AG10803 (cell line): ENCODE measurements at regions not wholly inside any gene's neighbourhood (a gene's known extent, or its start where the extent isn't known, plus 50 kb on each side); places are given as distances from the start of the nearest gene placed in this dataset.

Source experiments
- DNase-seq: peaks from one replicate; pipeline ENCODE4 v3.0.0; 2010; ENCODE audit warnings: low read depth
- H3K4me3 ChIP-seq: 2 replicates; pipeline ENCODE4 v1.5.1; 2011; ENCODE audit warnings: mild to moderate bottlenecking, low read length, control low read depth
- TF ChIP-seq, protein P1 (sequence below): conservative IDR thresholded peaks from 2 replicates; pipeline ENCODE4 v1.5.1; 2011; ENCODE audit warnings: mild to moderate bottlenecking, low read length, control low read depth, inconsistent platforms

DNA sequence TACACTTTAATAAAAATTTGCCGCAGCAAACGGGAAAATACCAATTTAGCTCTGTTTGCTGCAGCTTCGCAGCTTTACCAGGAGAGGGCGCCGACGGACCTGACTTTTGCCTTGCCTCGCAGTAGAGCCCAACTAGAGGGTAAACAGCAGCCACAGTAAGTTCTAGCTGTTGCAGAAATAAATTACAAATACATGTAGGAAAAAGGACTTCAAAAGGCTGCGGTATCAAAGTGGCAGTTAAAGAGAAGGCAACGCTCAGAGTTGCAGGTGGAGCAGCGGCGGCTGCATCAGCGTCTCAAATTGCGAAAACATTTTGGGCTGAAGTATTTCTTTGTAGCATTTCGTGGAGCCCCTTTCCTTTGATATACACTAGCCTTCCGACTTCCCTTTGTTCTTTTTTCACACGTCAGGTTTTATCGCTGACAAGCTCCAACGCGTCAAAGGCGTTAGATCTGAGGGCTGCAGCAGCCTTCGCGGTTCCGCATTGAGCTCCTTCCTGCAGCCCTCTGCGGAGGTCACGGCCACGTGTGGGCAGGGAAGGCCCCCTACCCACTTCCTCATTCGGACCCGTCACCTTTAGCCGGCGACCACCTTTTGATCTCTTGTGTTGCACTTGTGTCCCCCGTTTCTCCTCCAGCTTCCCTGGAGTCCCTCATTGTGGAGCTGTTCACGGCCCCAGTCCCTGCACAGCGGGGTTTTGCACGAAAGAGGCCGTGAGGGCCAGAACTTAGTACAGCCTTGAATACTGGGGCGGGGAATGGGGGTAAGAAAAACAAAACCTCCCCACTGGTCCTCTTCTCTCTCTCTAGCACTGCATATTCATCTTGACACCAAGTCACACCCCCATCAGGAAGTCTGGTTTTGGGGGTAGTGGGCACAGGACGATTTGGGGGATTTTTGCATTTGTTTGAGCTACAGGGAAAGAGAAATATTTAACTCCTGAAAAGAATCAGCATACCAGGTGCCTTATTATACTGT is 72.8 kb downstream of the S1PR1 start:
- DNase-seq, result peak; percentile 57
- peak overlapping the region; percentile 32 for H3K4me3 ChIP-seq

DNA sequence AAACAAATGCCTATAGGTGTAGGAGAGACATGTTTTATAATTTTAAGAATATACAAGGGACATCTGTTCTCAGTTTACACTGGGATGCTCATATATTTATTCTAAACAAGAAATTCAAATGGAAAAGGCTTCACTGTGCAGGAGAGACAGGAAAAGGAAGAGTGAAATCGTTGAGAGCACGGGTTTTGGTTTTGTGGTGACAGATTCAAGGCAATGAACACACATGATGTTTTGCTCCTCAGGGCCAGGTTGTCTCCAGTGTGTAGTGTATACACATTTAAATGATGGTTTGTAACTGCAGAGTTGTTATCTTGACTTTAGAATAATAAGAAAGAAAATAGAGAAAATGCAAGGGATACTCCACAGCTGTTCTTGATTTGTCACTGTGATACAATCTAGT is 73.7 kb downstream of the S1PR1 start:
- DNase-seq, result no peak
- H3K4me3 ChIP-seq, result no peak overlapping the region
- TF ChIP-seq, protein P1, sequence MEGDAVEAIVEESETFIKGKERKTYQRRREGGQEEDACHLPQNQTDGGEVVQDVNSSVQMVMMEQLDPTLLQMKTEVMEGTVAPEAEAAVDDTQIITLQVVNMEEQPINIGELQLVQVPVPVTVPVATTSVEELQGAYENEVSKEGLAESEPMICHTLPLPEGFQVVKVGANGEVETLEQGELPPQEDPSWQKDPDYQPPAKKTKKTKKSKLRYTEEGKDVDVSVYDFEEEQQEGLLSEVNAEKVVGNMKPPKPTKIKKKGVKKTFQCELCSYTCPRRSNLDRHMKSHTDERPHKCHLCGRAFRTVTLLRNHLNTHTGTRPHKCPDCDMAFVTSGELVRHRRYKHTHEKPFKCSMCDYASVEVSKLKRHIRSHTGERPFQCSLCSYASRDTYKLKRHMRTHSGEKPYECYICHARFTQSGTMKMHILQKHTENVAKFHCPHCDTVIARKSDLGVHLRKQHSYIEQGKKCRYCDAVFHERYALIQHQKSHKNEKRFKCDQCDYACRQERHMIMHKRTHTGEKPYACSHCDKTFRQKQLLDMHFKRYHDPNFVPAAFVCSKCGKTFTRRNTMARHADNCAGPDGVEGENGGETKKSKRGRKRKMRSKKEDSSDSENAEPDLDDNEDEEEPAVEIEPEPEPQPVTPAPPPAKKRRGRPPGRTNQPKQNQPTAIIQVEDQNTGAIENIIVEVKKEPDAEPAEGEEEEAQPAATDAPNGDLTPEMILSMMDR, result no peak

More for the DNA sequence above, 72.8 kb downstream of the S1PR1 start:
- TF ChIP-seq, protein P1, result peak; percentile 94

DNA sequence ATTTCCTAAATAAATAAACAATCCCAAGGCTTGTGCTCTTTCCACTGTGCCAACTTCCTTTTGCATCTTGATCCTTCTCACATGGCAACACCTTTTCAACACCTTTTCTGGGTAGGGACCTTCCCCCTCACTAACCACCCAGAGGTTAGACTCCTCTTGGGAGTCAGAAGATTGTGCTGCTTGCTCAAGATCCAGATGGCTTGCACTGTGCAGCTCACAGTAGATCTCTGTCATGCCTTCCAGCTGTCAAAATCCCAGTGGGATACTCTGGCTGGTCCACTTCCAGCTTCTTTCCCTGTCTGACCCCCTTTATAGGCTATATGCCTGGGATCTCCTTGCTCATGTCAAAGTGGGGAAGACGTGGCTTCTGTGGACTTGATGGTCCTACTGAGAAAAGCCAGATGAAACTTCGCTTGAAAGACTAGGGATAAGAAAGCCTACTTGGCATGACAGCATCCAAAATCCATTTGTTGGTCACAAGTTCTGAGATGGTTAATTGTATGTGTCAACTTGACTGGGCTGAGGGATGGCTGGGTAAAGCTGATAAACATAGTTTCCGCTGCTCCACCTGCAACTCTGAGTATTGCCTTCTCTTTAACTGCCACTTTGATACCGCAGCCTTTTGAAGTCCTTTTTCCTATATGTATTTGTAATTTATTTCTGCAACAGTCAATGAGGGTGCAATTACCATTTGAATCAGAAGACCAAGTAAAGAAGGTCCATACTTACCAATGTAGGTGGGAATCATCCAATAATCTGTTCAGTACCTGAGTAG is 74.5 kb downstream of the S1PR1 start:
- no peak overlapping the region for H3K4me3 ChIP-seq
- TF ChIP-seq, protein P1, result no peak
- no peak for DNase-seq

DNA sequence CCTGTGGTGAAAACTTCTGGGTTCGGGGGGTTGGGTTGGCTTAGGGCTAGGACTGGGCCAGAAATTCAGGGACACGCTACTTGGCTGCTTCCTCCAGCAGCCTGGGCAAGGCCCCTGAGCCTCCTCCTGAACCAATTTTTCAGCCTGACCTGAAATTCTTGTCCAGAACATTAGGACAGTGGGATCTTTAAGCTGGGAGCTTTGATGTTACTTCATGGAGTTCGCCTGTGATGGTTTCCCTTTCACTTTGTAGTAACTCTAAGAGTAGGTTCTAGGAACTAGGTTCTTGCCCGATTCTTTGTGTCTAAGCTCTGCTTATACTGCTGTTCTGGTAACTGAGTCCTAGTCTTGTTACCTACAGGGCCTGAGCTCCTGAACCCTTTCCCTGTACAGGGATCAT is 75.3 kb downstream of the S1PR1 start:
- TF ChIP-seq, protein P1, result no peak
- DNase-seq, result no peak
- no peak overlapping the region for H3K4me3 ChIP-seq

- DNase-seq, result no peak
- no peak overlapping the region for H3K4me3 ChIP-seq
- TF ChIP-seq, protein P1, result no peak
These were observed 76.5 kb downstream of the S1PR1 start for GRCh38 chr1:101313356-101313755.

DNA sequence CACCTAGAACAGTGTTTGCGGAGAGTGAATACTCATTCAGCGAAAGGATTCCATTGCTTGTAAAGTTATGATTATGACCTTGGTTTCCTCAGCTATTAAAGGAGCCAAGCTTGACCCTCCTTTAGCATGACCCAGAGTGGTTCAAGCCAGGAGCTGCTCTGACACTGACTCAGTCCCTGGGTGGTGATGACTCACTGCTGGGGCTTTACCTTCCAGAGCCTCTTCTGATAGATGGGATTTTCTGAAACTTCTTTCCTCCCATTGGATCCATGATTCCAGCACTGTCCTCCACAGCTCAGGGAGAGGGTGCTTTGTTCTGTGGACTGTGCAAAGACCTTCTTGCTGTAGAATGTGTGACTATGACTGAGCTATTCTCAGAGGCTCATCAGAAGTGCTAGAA is 77.4 kb downstream of the S1PR1 start:
- peak; percentile 33 for DNase-seq
- H3K4me3 ChIP-seq, result no peak overlapping the region
- TF ChIP-seq, protein P1, result no peak
